K562 (cell line): ENCODE measurements at regions not wholly inside any gene's neighbourhood (a gene's known extent, or its start where the extent isn't known, plus 50 kb on each side); places are given as distances from the start of the nearest gene placed in this dataset.
A peak's percentile ranks its signal among the peaks of the same experiment; 100 is the strongest.
"Not testable (repeated sequence)": the region's sequence is repeated elsewhere in the genome, so short reads cannot be mapped to it uniquely, and the experiment has no call there.

Experiments used
- MEIS2 ChIP-seq: fragments of 450-650 bp; IDR thresholded peaks from 2 replicates; pipeline ENCODE4 v1.6.1; 2014; ENCODE audit warnings: mild to moderate bottlenecking; ENCODE audit not compliant: partially characterized antibody
- TF ChIP-seq, protein P1 (sequence below), 2 experiments: IDR thresholded peaks in 1 of 2; conservative IDR thresholded peaks in 1 of 2; 2 replicates each; pipeline ENCODE4 v1.6.1; 2016; ENCODE audit warnings: low read depth in 2 of 2, mild to moderate bottlenecking in 1 of 2, missing compliant biosample characterization in 1 of 2, missing genetic modification characterization in 1 of 2, moderate library complexity in 1 of 2
- TF ChIP-seq, protein P2 (sequence below): fragments of 450-650 bp; IDR thresholded peaks from 2 replicates; pipeline ENCODE4 v1.6.1; 2016
- TF ChIP-seq, protein P3 (sequence below): sonication (generic); IDR thresholded peaks from 2 replicates; pipeline ENCODE4 v1.6.1; 2016

DNA sequence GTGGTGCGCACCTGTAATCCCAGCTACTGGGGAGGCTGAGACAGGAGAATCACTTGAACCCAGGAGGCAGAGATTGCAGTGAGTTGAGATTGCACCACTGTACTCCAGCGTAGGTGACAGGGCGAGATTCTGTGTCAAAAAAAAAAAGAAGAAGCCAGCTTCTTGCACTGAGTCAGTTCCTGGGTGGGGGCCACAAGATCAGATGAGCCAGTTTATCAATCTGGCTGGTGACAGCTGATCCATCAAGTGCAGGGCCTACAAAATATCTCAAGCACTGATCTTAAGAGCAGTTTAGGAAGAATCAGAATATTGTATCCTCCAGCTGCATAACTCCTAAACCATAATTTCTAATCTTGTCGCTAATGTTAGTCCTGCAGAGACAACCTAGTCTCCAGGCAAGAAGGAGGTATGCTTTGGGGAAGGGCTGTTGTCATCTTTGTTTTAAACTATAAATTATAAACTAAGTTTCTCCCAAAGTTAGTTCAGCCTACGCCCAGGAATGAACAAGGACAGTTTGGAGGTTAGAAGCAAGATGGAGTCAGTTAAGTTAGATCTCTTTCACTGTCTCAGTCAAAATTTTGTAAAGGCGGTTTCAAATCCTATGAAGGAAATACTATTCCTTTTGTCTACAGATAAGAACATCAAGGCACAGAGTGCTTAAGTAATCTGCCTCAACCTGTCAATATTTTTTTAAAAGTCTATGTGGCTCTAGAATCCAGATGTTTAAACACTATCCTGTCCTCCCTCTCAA is 139.0 kb upstream of the NUDT4 start (continued):
- TF ChIP-seq, protein P1, sequence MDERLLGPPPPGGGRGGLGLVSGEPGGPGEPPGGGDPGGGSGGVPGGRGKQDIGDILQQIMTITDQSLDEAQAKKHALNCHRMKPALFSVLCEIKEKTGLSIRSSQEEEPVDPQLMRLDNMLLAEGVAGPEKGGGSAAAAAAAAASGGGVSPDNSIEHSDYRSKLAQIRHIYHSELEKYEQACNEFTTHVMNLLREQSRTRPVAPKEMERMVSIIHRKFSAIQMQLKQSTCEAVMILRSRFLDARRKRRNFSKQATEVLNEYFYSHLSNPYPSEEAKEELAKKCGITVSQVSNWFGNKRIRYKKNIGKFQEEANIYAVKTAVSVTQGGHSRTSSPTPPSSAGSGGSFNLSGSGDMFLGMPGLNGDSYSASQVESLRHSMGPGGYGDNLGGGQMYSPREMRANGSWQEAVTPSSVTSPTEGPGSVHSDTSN (CRISPR knock-in tag; IDR thresholded peaks at IDR 0.05; ENCODE audit: low read depth), result not testable (repeated sequence)
- TF ChIP-seq, protein P1 (tag; conservative IDR thresholded peaks at IDR 0.05; ENCODE audit: low read depth), result peak; percentile 72
- TF ChIP-seq, protein P2, sequence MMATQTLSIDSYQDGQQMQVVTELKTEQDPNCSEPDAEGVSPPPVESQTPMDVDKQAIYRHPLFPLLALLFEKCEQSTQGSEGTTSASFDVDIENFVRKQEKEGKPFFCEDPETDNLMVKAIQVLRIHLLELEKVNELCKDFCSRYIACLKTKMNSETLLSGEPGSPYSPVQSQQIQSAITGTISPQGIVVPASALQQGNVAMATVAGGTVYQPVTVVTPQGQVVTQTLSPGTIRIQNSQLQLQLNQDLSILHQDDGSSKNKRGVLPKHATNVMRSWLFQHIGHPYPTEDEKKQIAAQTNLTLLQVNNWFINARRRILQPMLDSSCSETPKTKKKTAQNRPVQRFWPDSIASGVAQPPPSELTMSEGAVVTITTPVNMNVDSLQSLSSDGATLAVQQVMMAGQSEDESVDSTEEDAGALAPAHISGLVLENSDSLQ, result peak; percentile 63; the same call in 1 of the 2 replicates
- peak; percentile 89 for TF ChIP-seq MEIS2
- TF ChIP-seq, protein P3, sequence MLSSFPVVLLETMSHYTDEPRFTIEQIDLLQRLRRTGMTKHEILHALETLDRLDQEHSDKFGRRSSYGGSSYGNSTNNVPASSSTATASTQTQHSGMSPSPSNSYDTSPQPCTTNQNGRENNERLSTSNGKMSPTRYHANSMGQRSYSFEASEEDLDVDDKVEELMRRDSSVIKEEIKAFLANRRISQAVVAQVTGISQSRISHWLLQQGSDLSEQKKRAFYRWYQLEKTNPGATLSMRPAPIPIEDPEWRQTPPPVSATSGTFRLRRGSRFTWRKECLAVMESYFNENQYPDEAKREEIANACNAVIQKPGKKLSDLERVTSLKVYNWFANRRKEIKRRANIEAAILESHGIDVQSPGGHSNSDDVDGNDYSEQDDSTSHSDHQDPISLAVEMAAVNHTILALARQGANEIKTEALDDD, result 0 out of 2 replicates have a peak, but pooled peaks have one; percentile 24
